Neural cell (in vitro differentiated cells): ENCODE measurements at regions not wholly inside any gene's neighbourhood (a gene's known extent, or its start where the extent isn't known, plus 50 kb on each side); places are given as distances from the start of the nearest gene placed in this dataset.
"Not testable (repeated sequence)": the region's sequence is repeated elsewhere in the genome, so short reads cannot be mapped to it uniquely, and the experiment has no call there.

Experiments used
- H2AFZ ChIP-seq: fragments of 200-600, 300-800 bp; sonication (generic), shearing (Covaris generic); 2 replicates; pipeline ENCODE4 v1.6.0; 2014; ENCODE audit warnings: low read depth, mild to moderate bottlenecking, antibody characterized with exemption, low read length, moderate library complexity
- H3F3A ChIP-seq: fragments of 200-600 bp; shearing (Covaris generic); 2 replicates; pipeline ENCODE4 v1.6.1; 2016; ENCODE audit warnings: mild to moderate bottlenecking, moderate library complexity, mixed read lengths, antibody characterized with exemption, low read length; ENCODE audit not compliant: insufficient read depth, poor library complexity, severe bottlenecking
- H3K27ac ChIP-seq: fragments of 200-600, 300-800 bp; sonication (generic), shearing (Covaris generic); 2 replicates; pipeline ENCODE4 v1.5.1; 2014; ENCODE audit warnings: mild to moderate bottlenecking, low read length, moderate library complexity
- H3K27me3 ChIP-seq: fragments of 300-800, 200-600 bp; sonication (generic), shearing (Covaris generic); 2 replicates; pipeline ENCODE4 v1.6.0; 2014; ENCODE audit warnings: mild to moderate bottlenecking, low read depth, low read length, moderate library complexity; ENCODE audit not compliant: insufficient read depth
- H3K36me3 ChIP-seq: fragments of 300-800, 200-600 bp; sonication (generic), shearing (Covaris generic); 2 replicates; pipeline ENCODE4 v1.5.1; 2014; ENCODE audit warnings: mild to moderate bottlenecking, antibody characterized with exemption, low read length, moderate library complexity; ENCODE audit not compliant: insufficient read depth
- H3K4me2 ChIP-seq: fragments of 300-800, 200-600 bp; sonication (generic), shearing (Covaris generic); 2 replicates; pipeline ENCODE4 v1.6.0; 2014; ENCODE audit warnings: mild to moderate bottlenecking, low read length
- H3K4me3 ChIP-seq: fragments of 300-800, 200-600 bp; sonication (generic), shearing (Covaris generic); 2 replicates; pipeline ENCODE4 v1.5.1; 2014; ENCODE audit warnings: mild to moderate bottlenecking, low read length, moderate library complexity
- H3K79me2 ChIP-seq: fragments of 200-600 bp; shearing (Covaris generic); replicated peaks from 2 replicates; pipeline ENCODE4 v1.6.0; 2014; ENCODE audit warnings: mild to moderate bottlenecking, low read length, moderate library complexity; ENCODE audit not compliant: insufficient read depth
- H3K9ac ChIP-seq: fragments of 300-800, 200-600 bp; sonication (generic), shearing (Covaris generic); 2 replicates; pipeline ENCODE4 v1.6.1; 2016; ENCODE audit warnings: mild to moderate bottlenecking, low read length, mixed read lengths
- H3K9me2 ChIP-seq: fragments of 200-600 bp; shearing (Covaris generic); 2 replicates; pipeline ENCODE4 v1.6.1; 2016; ENCODE audit warnings: mild to moderate bottlenecking, low read length, mixed read lengths; ENCODE audit not compliant: insufficient read depth
- H3K9me3 ChIP-seq: fragments of 200-600, 300-800 bp; sonication (generic), shearing (Covaris generic); 2 replicates; pipeline ENCODE4 v1.6.1; 2016; ENCODE audit warnings: mild to moderate bottlenecking, mixed run types, low read length, moderate library complexity, mixed read lengths
- H4K20me1 ChIP-seq: fragments of 200-600 bp; shearing (Covaris generic); 2 replicates; pipeline ENCODE4 v1.6.1; 2016; ENCODE audit warnings: mild to moderate bottlenecking, mixed run types; ENCODE audit not compliant: insufficient read depth
- EP300 ChIP-seq: fragments of 450-650 bp; conservative IDR thresholded peaks from 2 replicates; pipeline ENCODE4 v1.6.1; 2014; ENCODE audit warnings: antibody characterized with exemption, mild to moderate bottlenecking, moderate library complexity; ENCODE audit not compliant: poor library complexity, severe bottlenecking
- EZH2 ChIP-seq: fragments of 200-600, 300-800 bp; shearing (Covaris generic), sonication (generic); IDR thresholded peaks from 2 replicates; pipeline ENCODE4 v1.6.1; 2014; ENCODE audit warnings: antibody characterized with exemption, low read length, borderline replicate concordance, mild to moderate bottlenecking; ENCODE audit not compliant: insufficient read depth, poor library complexity, severe bottlenecking
- MXI1 ChIP-seq: fragments of 450-650 bp; conservative IDR thresholded peaks from 2 replicates; pipeline ENCODE4 v1.6.1; 2014; ENCODE audit warnings: antibody characterized with exemption, mild to moderate bottlenecking; ENCODE audit not compliant: poor library complexity, severe bottlenecking
- POLR2AphosphoS5 ChIP-seq: IDR thresholded peaks from 2 replicates; pipeline ENCODE4 v1.6.1; 2012
- RAD21 ChIP-seq: fragments of 450-650 bp; conservative IDR thresholded peaks from 2 replicates; pipeline ENCODE4 v1.6.1; 2014; ENCODE audit warnings: antibody characterized with exemption, mild to moderate bottlenecking, moderate library complexity
- SMC3 ChIP-seq: fragments of 450-650 bp; conservative IDR thresholded peaks from 2 replicates; pipeline ENCODE4 v1.6.1; 2014; ENCODE audit warnings: antibody characterized with exemption, mild to moderate bottlenecking, moderate library complexity; ENCODE audit not compliant: poor library complexity
- TAF1 ChIP-seq: IDR thresholded peaks from 2 replicates; pipeline ENCODE4 v1.6.1; 2012; ENCODE audit warnings: low read depth
- TF ChIP-seq, protein P1 (sequence below): IDR thresholded peaks from 2 replicates; pipeline ENCODE4 v1.6.1; 2012; ENCODE audit warnings: borderline replicate concordance
- TF ChIP-seq, protein P2 (sequence below): fragments of 450-650 bp; IDR thresholded peaks from 2 replicates; pipeline ENCODE4 v1.5.1; 2014; ENCODE audit warnings: antibody characterized with exemption, mild to moderate bottlenecking, moderate library complexity; ENCODE audit not compliant: poor library complexity, severe bottlenecking

GRCh38 chr5:67747096-67747495 is 468.5 kb upstream of the PIK3R1 start:
- no peaks in the 10 kb centered on the region for H3K9me2 ChIP-seq
- H3K4me2 ChIP-seq = no peak overlapping the region
- peaks cover 2% of the 10 kb centered on the region for H3K9me3 ChIP-seq
- no peak overlapping the region for H2AFZ ChIP-seq
- H3K79me2 ChIP-seq = no peaks in the 10 kb centered on the region
- no peaks in the 10 kb centered on the region for H4K20me1 ChIP-seq
- H3K36me3 ChIP-seq = no peaks in the 10 kb centered on the region
- H3K27ac ChIP-seq = no peak overlapping the region
- no peaks in the 10 kb centered on the region for H3F3A ChIP-seq
- H3K9ac ChIP-seq = no peak overlapping the region
- TF ChIP-seq, protein P1, sequence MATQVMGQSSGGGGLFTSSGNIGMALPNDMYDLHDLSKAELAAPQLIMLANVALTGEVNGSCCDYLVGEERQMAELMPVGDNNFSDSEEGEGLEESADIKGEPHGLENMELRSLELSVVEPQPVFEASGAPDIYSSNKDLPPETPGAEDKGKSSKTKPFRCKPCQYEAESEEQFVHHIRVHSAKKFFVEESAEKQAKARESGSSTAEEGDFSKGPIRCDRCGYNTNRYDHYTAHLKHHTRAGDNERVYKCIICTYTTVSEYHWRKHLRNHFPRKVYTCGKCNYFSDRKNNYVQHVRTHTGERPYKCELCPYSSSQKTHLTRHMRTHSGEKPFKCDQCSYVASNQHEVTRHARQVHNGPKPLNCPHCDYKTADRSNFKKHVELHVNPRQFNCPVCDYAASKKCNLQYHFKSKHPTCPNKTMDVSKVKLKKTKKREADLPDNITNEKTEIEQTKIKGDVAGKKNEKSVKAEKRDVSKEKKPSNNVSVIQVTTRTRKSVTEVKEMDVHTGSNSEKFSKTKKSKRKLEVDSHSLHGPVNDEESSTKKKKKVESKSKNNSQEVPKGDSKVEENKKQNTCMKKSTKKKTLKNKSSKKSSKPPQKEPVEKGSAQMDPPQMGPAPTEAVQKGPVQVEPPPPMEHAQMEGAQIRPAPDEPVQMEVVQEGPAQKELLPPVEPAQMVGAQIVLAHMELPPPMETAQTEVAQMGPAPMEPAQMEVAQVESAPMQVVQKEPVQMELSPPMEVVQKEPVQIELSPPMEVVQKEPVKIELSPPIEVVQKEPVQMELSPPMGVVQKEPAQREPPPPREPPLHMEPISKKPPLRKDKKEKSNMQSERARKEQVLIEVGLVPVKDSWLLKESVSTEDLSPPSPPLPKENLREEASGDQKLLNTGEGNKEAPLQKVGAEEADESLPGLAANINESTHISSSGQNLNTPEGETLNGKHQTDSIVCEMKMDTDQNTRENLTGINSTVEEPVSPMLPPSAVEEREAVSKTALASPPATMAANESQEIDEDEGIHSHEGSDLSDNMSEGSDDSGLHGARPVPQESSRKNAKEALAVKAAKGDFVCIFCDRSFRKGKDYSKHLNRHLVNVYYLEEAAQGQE = no peak
- TF ChIP-seq RAD21 = no peak
- TF ChIP-seq TAF1 = no peak
- no peak for TF ChIP-seq EZH2
- TF ChIP-seq POLR2AphosphoS5 = no peak
- TF ChIP-seq, protein P2, sequence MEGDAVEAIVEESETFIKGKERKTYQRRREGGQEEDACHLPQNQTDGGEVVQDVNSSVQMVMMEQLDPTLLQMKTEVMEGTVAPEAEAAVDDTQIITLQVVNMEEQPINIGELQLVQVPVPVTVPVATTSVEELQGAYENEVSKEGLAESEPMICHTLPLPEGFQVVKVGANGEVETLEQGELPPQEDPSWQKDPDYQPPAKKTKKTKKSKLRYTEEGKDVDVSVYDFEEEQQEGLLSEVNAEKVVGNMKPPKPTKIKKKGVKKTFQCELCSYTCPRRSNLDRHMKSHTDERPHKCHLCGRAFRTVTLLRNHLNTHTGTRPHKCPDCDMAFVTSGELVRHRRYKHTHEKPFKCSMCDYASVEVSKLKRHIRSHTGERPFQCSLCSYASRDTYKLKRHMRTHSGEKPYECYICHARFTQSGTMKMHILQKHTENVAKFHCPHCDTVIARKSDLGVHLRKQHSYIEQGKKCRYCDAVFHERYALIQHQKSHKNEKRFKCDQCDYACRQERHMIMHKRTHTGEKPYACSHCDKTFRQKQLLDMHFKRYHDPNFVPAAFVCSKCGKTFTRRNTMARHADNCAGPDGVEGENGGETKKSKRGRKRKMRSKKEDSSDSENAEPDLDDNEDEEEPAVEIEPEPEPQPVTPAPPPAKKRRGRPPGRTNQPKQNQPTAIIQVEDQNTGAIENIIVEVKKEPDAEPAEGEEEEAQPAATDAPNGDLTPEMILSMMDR = no peak
- no peak for TF ChIP-seq EP300
- no peak for TF ChIP-seq MXI1
- TF ChIP-seq SMC3 = no peak
- H3K4me3 ChIP-seq = no peak overlapping the region
- no peaks in the 10 kb centered on the region for H3K27me3 ChIP-seq

GRCh38 chr5:67746608-67747007 is 468.9 kb upstream of the PIK3R1 start:
- H3K9ac ChIP-seq, H2AFZ ChIP-seq, H4K20me1 ChIP-seq, H3K79me2 ChIP-seq, H3K9me3 ChIP-seq, H3K36me3 ChIP-seq, H3K27me3 ChIP-seq, H3K27ac ChIP-seq, H3K4me2 ChIP-seq, H3F3A ChIP-seq, H3K4me3 ChIP-seq, H3K9me2 ChIP-seq: not testable (repeated sequence)

DNA sequence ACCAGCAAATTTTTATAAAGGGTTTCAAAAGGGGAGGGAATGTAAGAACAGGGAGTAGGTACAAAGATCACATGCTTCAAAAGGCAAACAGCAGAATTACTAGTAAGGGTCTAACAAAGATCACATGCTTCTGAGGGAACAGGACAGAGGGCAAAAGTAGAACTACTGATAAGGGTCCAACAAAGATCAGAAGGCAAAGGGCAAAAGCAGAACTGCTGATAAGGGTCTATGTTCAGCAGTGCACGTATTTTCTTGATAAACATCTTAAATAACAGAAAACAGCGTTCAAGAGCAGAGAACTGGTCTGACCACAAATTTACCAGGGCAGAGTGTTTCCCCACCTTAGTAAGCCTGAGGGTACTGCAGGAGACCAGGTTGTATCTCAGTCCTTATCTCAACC is 469.5 kb upstream of the PIK3R1 start:
- no peaks in the 10 kb centered on the region for H3K9me2 ChIP-seq
- H3K79me2 ChIP-seq = no peaks in the 10 kb centered on the region
- no peak overlapping the region for H3K27ac ChIP-seq
- no peak overlapping the region for H3K4me3 ChIP-seq
- TF ChIP-seq EZH2 = no peak
- TF ChIP-seq, protein P1 = no peak
- no peak for TF ChIP-seq POLR2AphosphoS5
- no peak for TF ChIP-seq TAF1
- TF ChIP-seq SMC3 = no peak
- no peak for TF ChIP-seq RAD21
- no peak for TF ChIP-seq MXI1
- no peak for TF ChIP-seq EP300
- TF ChIP-seq, protein P2 = no peak
- no peak overlapping the region for H2AFZ ChIP-seq
- no peak overlapping the region for H3K4me2 ChIP-seq
- peaks cover 2% of the 10 kb centered on the region for H3K9me3 ChIP-seq
- no peaks in the 10 kb centered on the region for H3K36me3 ChIP-seq
- H3K9ac ChIP-seq = no peak overlapping the region
- H3K27me3 ChIP-seq = no peaks in the 10 kb centered on the region
- no peaks in the 10 kb centered on the region for H4K20me1 ChIP-seq
- H3F3A ChIP-seq = no peaks in the 10 kb centered on the region
